MM.1S (cell line): ENCODE measurements at regions not wholly inside any gene's neighbourhood (a gene's known extent, or its start where the extent isn't known, plus 50 kb on each side); places are given as distances from the start of the nearest gene placed in this dataset.

ENCODE experiments used
- DNase-seq: peaks from one replicate; pipeline ENCODE4 v3.0.0-alpha.2; 2015
- H2AFZ ChIP-seq: fragments of 300-600 bp; sonication (generic); 2 replicates; pipeline ENCODE4 v1.6.0; 2016; ENCODE audit warnings: antibody characterized with exemption, low read length
- H3F3A ChIP-seq: fragments of 300-600 bp; sonication (generic); 2 replicates; pipeline ENCODE4 v1.6.1; 2016; ENCODE audit warnings: mild to moderate bottlenecking, antibody characterized with exemption, low read length, moderate library complexity, mixed read lengths; ENCODE audit not compliant: insufficient read depth
- H3K27ac ChIP-seq: fragments of 300-600 bp; sonication (generic); 2 replicates; pipeline ENCODE4 v1.5.1; 2016; ENCODE audit warnings: mild to moderate bottlenecking, low read length
- H3K27me3 ChIP-seq: fragments of 300-600 bp; sonication (generic); replicated peaks from 2 replicates; pipeline ENCODE4 v1.6.0; 2016; ENCODE audit warnings: low read length; ENCODE audit not compliant: insufficient read depth
- H3K36me3 ChIP-seq: fragments of 300-600 bp; sonication (generic); replicated peaks from 2 replicates; pipeline ENCODE4 v1.6.1; 2016; ENCODE audit warnings: mild to moderate bottlenecking, low read length, mixed read lengths; ENCODE audit not compliant: insufficient read depth
- H3K4me1 ChIP-seq: fragments of 300-600 bp; sonication (generic); 2 replicates; pipeline ENCODE4 v1.6.1; 2016; ENCODE audit warnings: low read length, mixed read lengths
- H3K4me2 ChIP-seq: fragments of 300-600 bp; sonication (generic); 2 replicates; pipeline ENCODE4 v1.6.0; 2016; ENCODE audit warnings: low read depth, low read length
- H3K4me3 ChIP-seq: fragments of 300-600 bp; sonication (generic); 2 replicates; pipeline ENCODE4 v1.5.1; 2016; ENCODE audit warnings: low read length, mixed read lengths
- H3K79me2 ChIP-seq: fragments of 300-600 bp; sonication (generic); 2 replicates; pipeline ENCODE4 v1.6.1; 2016; ENCODE audit warnings: mixed run types, low read length, mixed read lengths
- H3K9ac ChIP-seq: fragments of 300-600 bp; sonication (generic); 2 replicates; pipeline ENCODE4 v1.6.1; 2016; ENCODE audit warnings: low read length, mixed read lengths
- H3K9me2 ChIP-seq: fragments of 300-600 bp; sonication (generic); replicated peaks from 2 replicates; pipeline ENCODE4 v1.6.1; 2016; ENCODE audit warnings: mild to moderate bottlenecking, low read length, mixed read lengths; ENCODE audit not compliant: insufficient read depth
- H3K9me3 ChIP-seq: fragments of 300-600 bp; sonication (generic); replicated peaks from 2 replicates; pipeline ENCODE4 v1.6.1; 2016; ENCODE audit warnings: mild to moderate bottlenecking, low read length, mixed read lengths; ENCODE audit not compliant: insufficient read depth
- H4K20me1 ChIP-seq: fragments of 300-600 bp; sonication (generic); 2 replicates; pipeline ENCODE4 v1.6.1; 2016; ENCODE audit warnings: mild to moderate bottlenecking, low read length, moderate library complexity, mixed read lengths; ENCODE audit not compliant: insufficient read depth
- EZH2 ChIP-seq: fragments of 300-600 bp; sonication (generic); optimal IDR thresholded peaks from 2 replicates; pipeline ENCODE3; 2017; ENCODE audit warnings: low read depth, mild to moderate bottlenecking, antibody characterized with exemption, low read length, mixed read lengths
- EZH2phosphoT487 ChIP-seq: fragments of 300-600 bp; sonication (generic); IDR thresholded peaks from 2 replicates; pipeline ENCODE4 v1.6.1; 2018; ENCODE audit warnings: antibody characterized with exemption, low read length
- TF ChIP-seq, protein P1 (sequence below): fragments of 300-600 bp; sonication (generic); IDR thresholded peaks from 2 replicates; pipeline ENCODE4 v1.5.1; 2016; ENCODE audit warnings: antibody characterized with exemption, low read length, mixed read lengths

DNA sequence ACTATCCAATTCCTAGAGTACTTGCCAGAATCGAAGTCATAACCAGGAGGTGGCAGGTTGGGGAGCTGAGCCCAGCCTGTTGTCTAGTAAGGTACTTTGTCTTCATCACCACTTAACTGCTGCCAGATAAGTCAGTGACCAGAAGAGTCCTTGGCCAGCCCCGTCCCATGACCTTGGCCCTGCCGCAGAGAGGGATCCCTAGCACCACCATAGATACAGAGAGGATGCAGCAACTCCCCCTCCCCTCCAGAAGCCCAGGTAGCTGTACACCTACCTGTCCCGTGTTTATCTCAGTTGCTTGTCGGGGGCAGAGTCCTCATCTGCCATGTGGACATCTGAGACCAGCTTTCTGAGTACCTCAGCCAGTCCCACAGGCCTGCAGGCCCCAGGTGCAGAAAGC, 153.6 kb upstream of the TP63 start:
- TF ChIP-seq, protein P1, sequence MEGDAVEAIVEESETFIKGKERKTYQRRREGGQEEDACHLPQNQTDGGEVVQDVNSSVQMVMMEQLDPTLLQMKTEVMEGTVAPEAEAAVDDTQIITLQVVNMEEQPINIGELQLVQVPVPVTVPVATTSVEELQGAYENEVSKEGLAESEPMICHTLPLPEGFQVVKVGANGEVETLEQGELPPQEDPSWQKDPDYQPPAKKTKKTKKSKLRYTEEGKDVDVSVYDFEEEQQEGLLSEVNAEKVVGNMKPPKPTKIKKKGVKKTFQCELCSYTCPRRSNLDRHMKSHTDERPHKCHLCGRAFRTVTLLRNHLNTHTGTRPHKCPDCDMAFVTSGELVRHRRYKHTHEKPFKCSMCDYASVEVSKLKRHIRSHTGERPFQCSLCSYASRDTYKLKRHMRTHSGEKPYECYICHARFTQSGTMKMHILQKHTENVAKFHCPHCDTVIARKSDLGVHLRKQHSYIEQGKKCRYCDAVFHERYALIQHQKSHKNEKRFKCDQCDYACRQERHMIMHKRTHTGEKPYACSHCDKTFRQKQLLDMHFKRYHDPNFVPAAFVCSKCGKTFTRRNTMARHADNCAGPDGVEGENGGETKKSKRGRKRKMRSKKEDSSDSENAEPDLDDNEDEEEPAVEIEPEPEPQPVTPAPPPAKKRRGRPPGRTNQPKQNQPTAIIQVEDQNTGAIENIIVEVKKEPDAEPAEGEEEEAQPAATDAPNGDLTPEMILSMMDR = no peak
- no peak for TF ChIP-seq EZH2
- TF ChIP-seq EZH2phosphoT487 = no peak
- Histone ChIP-seq H3K4me1 (no peaks in the 10 kb centered on the region), H3K4me2 (no peak overlapping the region), H3F3A (no peaks in the 10 kb centered on the region), H3K9me2 (no peaks in the 10 kb centered on the region), H3K27me3 (no peaks in the 10 kb centered on the region), H3K9me3 (no peaks in the 10 kb centered on the region), H3K4me3 (no peak overlapping the region), H4K20me1 (no peaks in the 10 kb centered on the region), H2AFZ (no peak overlapping the region), H3K27ac (no peak overlapping the region), H3K36me3 (no peaks in the 10 kb centered on the region), H3K79me2 (no peaks in the 10 kb centered on the region), H3K9ac (no peak overlapping the region)
- no peak for DNase-seq

DNA sequence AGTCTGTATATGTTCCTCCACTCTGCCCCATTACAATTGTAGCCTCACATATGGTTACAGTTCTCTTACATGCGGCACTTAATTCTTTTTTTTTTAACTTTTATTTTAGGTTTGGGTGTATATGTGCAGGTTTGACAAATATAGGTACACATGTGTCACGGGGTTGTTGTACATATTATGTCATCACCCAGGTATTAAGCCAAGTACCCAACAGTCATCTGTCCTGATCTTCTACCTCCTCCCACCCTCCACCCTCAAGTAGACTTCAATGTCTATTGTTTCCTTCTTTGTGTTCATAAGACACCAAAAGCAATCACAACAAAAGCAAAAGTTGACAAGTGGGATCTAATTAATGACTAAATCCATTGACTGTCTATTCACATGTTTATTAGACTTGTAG, 144.6 kb upstream of the TP63 start:
- no peaks in the 10 kb centered on the region for H4K20me1 ChIP-seq
- no peak overlapping the region for H3K4me2 ChIP-seq
- DNase-seq = no peak
- H3K9me3 ChIP-seq = no peaks in the 10 kb centered on the region
- no peaks in the 10 kb centered on the region for H3K4me1 ChIP-seq
- TF ChIP-seq EZH2 = no peak
- TF ChIP-seq EZH2phosphoT487 = no peak
- TF ChIP-seq, protein P1 = no peak
- no peaks in the 10 kb centered on the region for H3K27me3 ChIP-seq
- H3F3A ChIP-seq = no peaks in the 10 kb centered on the region
- H3K27ac ChIP-seq = no peak overlapping the region
- no peak overlapping the region for H3K9ac ChIP-seq
- H3K79me2 ChIP-seq = no peaks in the 10 kb centered on the region
- H2AFZ ChIP-seq = no peak overlapping the region
- H3K4me3 ChIP-seq = no peak overlapping the region
- no peaks in the 10 kb centered on the region for H3K9me2 ChIP-seq
- H3K36me3 ChIP-seq = no peaks in the 10 kb centered on the region

DNA sequence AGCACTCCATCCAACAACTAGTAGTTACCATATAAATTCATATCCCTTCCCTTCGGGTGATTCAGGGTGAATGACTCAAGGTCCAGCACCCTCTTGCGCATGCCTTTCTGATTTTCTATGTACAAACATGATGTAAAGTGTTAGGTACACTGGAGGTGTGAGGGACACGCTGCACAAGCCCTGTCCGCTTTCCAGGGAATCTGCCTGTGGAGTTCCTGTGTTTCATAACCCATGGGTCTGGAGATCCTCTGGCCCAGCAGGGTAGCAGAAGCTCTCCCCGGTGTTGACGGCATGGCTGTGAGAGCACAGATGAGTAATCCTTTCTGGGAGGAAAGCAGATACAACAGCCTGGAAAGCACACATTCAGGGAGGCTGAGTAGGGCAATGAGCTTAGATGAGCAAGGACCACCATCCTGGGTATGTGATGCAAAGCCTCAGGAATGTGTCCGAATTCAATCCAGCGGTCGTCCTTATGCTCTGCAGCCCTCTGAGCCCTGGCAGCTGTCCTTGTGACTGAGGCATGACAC, 142.9 kb upstream of the TP63 start:
- Histone ChIP-seq H3K36me3 (no peaks in the 10 kb centered on the region), H3F3A (no peaks in the 10 kb centered on the region), H3K9me2 (no peaks in the 10 kb centered on the region), H3K9me3 (no peaks in the 10 kb centered on the region), H3K4me3 (no peak overlapping the region), H3K27me3 (no peaks in the 10 kb centered on the region), H3K4me2 (no peak overlapping the region), H2AFZ (no peak overlapping the region), H3K9ac (no peak overlapping the region), H3K4me1 (no peaks in the 10 kb centered on the region), H3K27ac (no peak overlapping the region), H3K79me2 (no peaks in the 10 kb centered on the region), H4K20me1 (no peaks in the 10 kb centered on the region)
- TF ChIP-seq EZH2 (no peak), EZH2phosphoT487 (no peak)
- TF ChIP-seq, protein P1 = no peak
- no peak for DNase-seq
